GM21717 (cell line): ENCODE measurements at regions not wholly inside any gene's neighbourhood (a gene's known extent, or its start where the extent isn't known, plus 50 kb on each side); places are given as distances from the start of the nearest gene placed in this dataset.

Experiments
- ATAC-seq: cut with Tn5 transposase; IDR thresholded peaks from one replicate; pipeline ENCODE4 v1.9.1; 2021; ENCODE audit warnings: mild to moderate bottlenecking, moderate library complexity; ENCODE audit not compliant: unreplicated experiment

- no peak for ATAC-seq
These were observed 557.6 kb downstream of the QKI start for GRCh38 chr6:163971841-163972838.

- no peak for ATAC-seq
These were observed 556.5 kb downstream of the QKI start for GRCh38 chr6:163970846-163971564.

- ATAC-seq, result no peak
These were observed 551.2 kb downstream of the QKI start for GRCh38 chr6:163965426-163966348.

GRCh38 chr6:163964789-163965188 is 550.3 kb downstream of the QKI start:
- no peak for ATAC-seq

GRCh38 chr6:163963205-163964120 is 548.9 kb downstream of the QKI start:
- no peak for ATAC-seq

- no peak for ATAC-seq
These were observed 548.2 kb downstream of the QKI start for GRCh38 chr6:163962627-163963117.

- no peak for ATAC-seq
These were observed 545.6 kb downstream of the QKI start for GRCh38 chr6:163960128-163960527.

- ATAC-seq, result no peak
These were observed 544.1 kb downstream of the QKI start for GRCh38 chr6:163958646-163959045.

GRCh38 chr6:163956571-163957407 is 542.3 kb downstream of the QKI start:
- peak; percentile 97 for ATAC-seq

GRCh38 chr6:163955756-163956155 is 541.2 kb downstream of the QKI start:
- no peak for ATAC-seq

GRCh38 chr6:163955096-163955495 is 540.6 kb downstream of the QKI start:
- no peak for ATAC-seq

GRCh38 chr6:163954088-163954775 is 539.7 kb downstream of the QKI start:
- no peak for ATAC-seq

GRCh38 chr6:163952005-163952404 is 537.5 kb downstream of the QKI start:
- no peak for ATAC-seq

GRCh38 chr6:163951326-163951725 is 536.8 kb downstream of the QKI start:
- ATAC-seq, result no peak

GRCh38 chr6:163950159-163950558 is 535.6 kb downstream of the QKI start:
- no peak for ATAC-seq

GRCh38 chr6:163949431-163949830 is 534.9 kb downstream of the QKI start:
- ATAC-seq, result no peak

- ATAC-seq, result no peak
These were observed 533.7 kb downstream of the QKI start for GRCh38 chr6:163948250-163948649.

- no peak for ATAC-seq
These were observed 532.8 kb downstream of the QKI start for GRCh38 chr6:163947276-163947675.
